ENCODE measurements at regions not wholly inside any gene's neighbourhood (a gene's known extent, or its start where the extent isn't known, plus 50 kb on each side); places are given as distances from the start of the nearest gene placed in this dataset.
A peak's percentile ranks its signal among the peaks of the same experiment; 100 is the strongest.
"Not testable (repeated sequence)": the region's sequence is repeated elsewhere in the genome, so short reads cannot be mapped to it uniquely, and the experiment has no call there.

DNA sequence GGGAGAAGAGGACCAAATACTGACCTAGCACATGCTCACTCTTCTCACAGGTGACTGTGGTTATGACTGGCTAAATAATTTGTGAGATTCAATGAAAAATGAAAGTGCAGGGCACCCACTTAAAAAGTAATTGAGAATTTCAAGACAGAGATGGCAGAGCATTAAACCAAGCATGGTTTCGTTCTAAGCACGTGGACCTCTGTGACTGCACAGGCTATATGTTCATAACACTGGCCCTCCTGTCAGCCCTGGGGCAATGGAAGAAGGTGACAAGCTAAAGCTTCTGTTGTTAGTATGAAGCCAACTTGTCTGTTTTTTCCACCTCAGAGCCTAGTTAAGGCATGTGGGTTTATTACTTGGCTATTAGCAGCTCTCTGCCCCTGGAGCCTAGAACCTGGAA is 130.9 kb downstream of the FASLG start:
- Histone ChIP-seq H3K4me1 (ENCODE audit: control extremely low read depth in 1 of 4, control insufficient read depth in 4 of 4, insufficient read depth in 4 of 4, low read length in 3 of 4) (no peaks in the 10 kb centered on the region), H3K9me3 (ENCODE audit: control extremely low read depth in 1 of 5, control insufficient read depth in 4 of 5, insufficient read depth in 2 of 5, low read depth in 1 of 5, low read length in 4 of 5) (peaks cover 0 to 5% (median 0%) of the 10 kb centered on the region in 5 experiments), H3K36me3 (ENCODE audit: control insufficient read depth in 4 of 4, insufficient read depth in 4 of 4, low read length in 3 of 4) (no peaks in the 10 kb centered on the region), H3K27ac (ENCODE audit: insufficient read depth in 1 of 2, low read depth in 1 of 2, low read length in 2 of 2, poor library complexity in 1 of 2, severe bottlenecking in 2 of 2) (no peak overlapping the region), H3K27me3 (replicated peaks in 2 of 5; ENCODE audit: control insufficient read depth in 4 of 5, insufficient read depth in 5 of 5, low read length in 4 of 5) (no peaks in the 10 kb centered on the region), H3K4me3 (ENCODE audit: control insufficient read depth in 1 of 7, extremely low read depth in 1 of 7, insufficient read depth in 4 of 7, low read depth in 2 of 7, low read length in 6 of 7) (no peak overlapping the region)
- whole genome bisulfite sequencing (ENCODE audit: insufficient coverage) = 100% methylated on average over 2 of the region's 2 CpGs
- CTCF ChIA-PET = interaction anchor here (1.3 kb wide), 1 partner anchor 10 kb away, joined by 3 read pairs; no protein-coding TSS in a partner anchor
- POLR2A ChIA-PET = interaction anchor here (0.6 kb wide), 1 partner anchor 13 kb away, joined by 3 read pairs; no protein-coding TSS in a partner anchor
- no peak for DNase-seq

DNA sequence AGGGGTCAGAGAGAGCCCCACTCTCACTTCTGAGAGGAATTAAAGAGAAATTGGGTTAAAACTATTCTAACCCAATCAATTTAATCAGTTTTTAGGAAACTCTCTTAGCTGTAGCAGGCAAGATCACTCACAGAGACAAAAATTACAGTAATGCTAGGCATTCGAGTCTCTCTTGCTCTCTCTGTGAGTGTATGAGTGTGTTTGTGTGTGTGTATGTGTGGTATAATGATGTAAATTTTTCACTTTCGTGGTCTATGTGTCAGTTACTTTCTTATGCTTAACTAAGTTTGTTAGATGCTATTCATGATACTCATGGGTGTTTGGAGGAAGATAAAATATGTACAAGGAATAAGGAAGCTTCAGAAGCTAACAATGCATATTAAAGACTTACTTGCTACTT is 131.3 kb downstream of the FASLG start:
- H3K27ac ChIP-seq (ENCODE audit: insufficient read depth in 1 of 2, low read depth in 1 of 2, low read length in 2 of 2, poor library complexity in 1 of 2, severe bottlenecking in 2 of 2) = no peak overlapping the region
- H3K4me1 ChIP-seq (ENCODE audit: control extremely low read depth in 1 of 4, control insufficient read depth in 4 of 4, insufficient read depth in 4 of 4, low read length in 3 of 4) = no peaks in the 10 kb centered on the region
- H3K9me3 ChIP-seq (ENCODE audit: control extremely low read depth in 1 of 5, control insufficient read depth in 4 of 5, insufficient read depth in 2 of 5, low read depth in 1 of 5, low read length in 4 of 5) = peaks cover 0 to 5% (median 0%) of the 10 kb centered on the region in 5 experiments
- no peaks in the 10 kb centered on the region for H3K27me3 ChIP-seq (replicated peaks in 2 of 5; ENCODE audit: control insufficient read depth in 4 of 5, insufficient read depth in 5 of 5, low read length in 4 of 5)
- POLR2A ChIA-PET = no interaction called here
- no peaks in the 10 kb centered on the region for H3K36me3 ChIP-seq (ENCODE audit: control insufficient read depth in 4 of 4, insufficient read depth in 4 of 4, low read length in 3 of 4)
- CTCF ChIA-PET = interaction anchor here (1.0 to 1.3 kb wide), 2 partner anchors 11 to 410 kb away, joined by 3 read pairs; no protein-coding TSS in a partner anchor
- WGBS (ENCODE audit: insufficient coverage) = 95% methylated on average over 2 of the region's 2 CpGs
- no peak overlapping the region for H3K4me3 ChIP-seq (ENCODE audit: control insufficient read depth in 1 of 7, extremely low read depth in 1 of 7, insufficient read depth in 4 of 7, low read depth in 2 of 7, low read length in 6 of 7)
- no peak for DNase-seq

DNA sequence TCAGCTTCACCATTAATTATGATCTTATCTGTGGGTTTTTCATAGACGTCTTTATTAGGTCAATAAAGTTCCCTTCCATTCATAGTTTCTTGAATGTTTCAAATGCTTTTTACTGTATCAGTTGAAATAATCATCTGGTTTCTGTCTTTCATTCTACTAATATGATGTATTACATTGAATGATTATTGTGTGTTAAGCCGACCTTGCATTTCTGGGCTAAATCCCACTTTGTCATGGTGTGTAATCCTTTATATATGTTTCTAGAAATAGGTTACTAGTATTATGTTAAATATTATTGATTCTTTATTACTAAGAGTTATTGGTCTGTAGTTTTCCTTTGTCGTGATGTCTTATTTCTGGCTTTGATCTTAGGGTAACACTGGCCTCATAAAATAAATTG is 134.9 kb downstream of the FASLG start:
- ChIA-PET POLR2A (no interaction called here), CTCF (no interaction called here)
- no CpG with 5 or more reads among the region's 3 CpGs for whole genome bisulfite sequencing (ENCODE audit: insufficient coverage)
- Histone ChIP-seq H3K27ac (ENCODE audit: insufficient read depth in 1 of 2, low read depth in 1 of 2, low read length in 2 of 2, poor library complexity in 1 of 2, severe bottlenecking in 2 of 2) (no peak overlapping the region), H3K4me3 (ENCODE audit: control insufficient read depth in 1 of 7, extremely low read depth in 1 of 7, insufficient read depth in 4 of 7, low read depth in 2 of 7, low read length in 6 of 7) (no peak overlapping the region), H3K36me3 (ENCODE audit: control insufficient read depth in 4 of 4, insufficient read depth in 4 of 4, low read length in 3 of 4) (no peaks in the 10 kb centered on the region), H3K4me1 (ENCODE audit: control extremely low read depth in 1 of 4, control insufficient read depth in 4 of 4, insufficient read depth in 4 of 4, low read length in 3 of 4) (no peaks in the 10 kb centered on the region), H3K9me3 (ENCODE audit: control extremely low read depth in 1 of 5, control insufficient read depth in 4 of 5, insufficient read depth in 2 of 5, low read depth in 1 of 5, low read length in 4 of 5) (peaks cover 0 to 7% (median 0%) of the 10 kb centered on the region in 5 experiments), H3K27me3 (replicated peaks in 2 of 5; ENCODE audit: control insufficient read depth in 4 of 5, insufficient read depth in 5 of 5, low read length in 4 of 5) (no peaks in the 10 kb centered on the region)
- DNase-seq = no peak

DNA sequence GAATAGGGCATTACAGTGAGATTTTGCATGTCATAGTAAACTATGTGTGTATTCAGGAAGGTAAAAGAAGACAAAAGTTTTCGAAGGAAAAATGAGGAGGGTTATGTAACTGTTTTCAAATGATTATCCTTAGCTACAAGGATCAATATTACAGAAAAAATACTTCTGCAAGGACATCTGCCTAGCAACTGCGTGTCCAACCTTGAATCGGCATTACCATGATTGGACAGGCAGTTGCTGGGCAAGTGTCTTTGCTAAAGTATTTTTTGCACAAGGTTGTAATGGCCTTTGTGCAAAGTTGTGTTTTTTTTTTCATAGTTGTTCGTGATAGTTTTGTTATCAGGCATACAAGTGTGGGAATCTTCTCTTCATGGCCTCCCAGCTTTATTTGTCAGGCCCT is 136.8 kb downstream of the FASLG start:
- ChIA-PET CTCF (interaction anchor here (1.4 kb wide), 1 partner anchor 17 kb away, joined by 5 read pairs; no protein-coding TSS in a partner anchor), POLR2A (no interaction called here)
- H3K27me3 ChIP-seq (replicated peaks in 2 of 5; ENCODE audit: control insufficient read depth in 4 of 5, insufficient read depth in 5 of 5, low read length in 4 of 5) = no peaks in the 10 kb centered on the region
- 100% methylated on average over 2 of the region's 4 CpGs for WGBS (ENCODE audit: insufficient coverage)
- no peak overlapping the region for H3K4me3 ChIP-seq (ENCODE audit: control insufficient read depth in 1 of 7, extremely low read depth in 1 of 7, insufficient read depth in 4 of 7, low read depth in 2 of 7, low read length in 6 of 7)
- no peaks in the 10 kb centered on the region for H3K4me1 ChIP-seq (ENCODE audit: control extremely low read depth in 1 of 4, control insufficient read depth in 4 of 4, insufficient read depth in 4 of 4, low read length in 3 of 4)
- no peak overlapping the region for H3K27ac ChIP-seq (ENCODE audit: insufficient read depth in 1 of 2, low read depth in 1 of 2, low read length in 2 of 2, poor library complexity in 1 of 2, severe bottlenecking in 2 of 2)
- H3K36me3 ChIP-seq (ENCODE audit: control insufficient read depth in 4 of 4, insufficient read depth in 4 of 4, low read length in 3 of 4) = no peaks in the 10 kb centered on the region
- H3K9me3 ChIP-seq (ENCODE audit: control extremely low read depth in 1 of 5, control insufficient read depth in 4 of 5, insufficient read depth in 2 of 5, low read depth in 1 of 5, low read length in 4 of 5) = peaks cover 0 to 7% (median 0%) of the 10 kb centered on the region in 5 experiments
- DNase-seq = no peak

DNA sequence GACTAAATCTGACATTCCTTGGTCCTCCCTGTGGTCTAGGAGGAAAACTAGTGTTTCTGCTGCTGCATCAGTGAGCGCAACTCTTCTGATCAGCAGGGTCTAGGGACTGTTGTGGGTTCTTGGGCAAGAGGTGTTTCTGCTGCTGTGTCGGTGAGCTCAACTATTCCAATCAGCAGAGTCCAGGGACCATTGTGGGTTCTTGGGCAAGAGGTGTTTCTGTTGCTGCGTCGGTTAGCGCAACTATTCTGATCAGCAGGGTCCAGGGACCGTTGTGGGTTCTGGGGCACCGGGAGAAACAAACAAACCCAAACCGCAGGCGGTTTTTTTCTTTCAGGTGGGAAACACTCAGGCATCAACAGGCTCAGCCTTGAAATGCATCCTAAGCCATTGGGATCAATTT is 140.9 kb downstream of the FASLG start:
- H3K4me3 ChIP-seq (ENCODE audit: control insufficient read depth in 1 of 7, extremely low read depth in 1 of 7, insufficient read depth in 4 of 7, low read depth in 2 of 7, low read length in 6 of 7); DNase-seq; H3K4me1 ChIP-seq (ENCODE audit: control extremely low read depth in 1 of 4, control insufficient read depth in 4 of 4, insufficient read depth in 4 of 4, low read length in 3 of 4); H3K27me3 ChIP-seq (replicated peaks in 2 of 5; ENCODE audit: control insufficient read depth in 4 of 5, insufficient read depth in 5 of 5, low read length in 4 of 5); H3K9me3 ChIP-seq (ENCODE audit: control extremely low read depth in 1 of 5, control insufficient read depth in 4 of 5, insufficient read depth in 2 of 5, low read depth in 1 of 5, low read length in 4 of 5); H3K27ac ChIP-seq (ENCODE audit: insufficient read depth in 1 of 2, low read depth in 1 of 2, low read length in 2 of 2, poor library complexity in 1 of 2, severe bottlenecking in 2 of 2); CTCF ChIA-PET; H3K36me3 ChIP-seq (ENCODE audit: control insufficient read depth in 4 of 4, insufficient read depth in 4 of 4, low read length in 3 of 4): not testable (repeated sequence)
- 86% methylated on average over 9 of the region's 9 CpGs for WGBS (ENCODE audit: insufficient coverage)
- POLR2A ChIA-PET = interaction anchor here (0.8 kb wide), 1 partner anchor 36 kb away, joined by 3 read pairs; no protein-coding TSS in a partner anchor

DNA sequence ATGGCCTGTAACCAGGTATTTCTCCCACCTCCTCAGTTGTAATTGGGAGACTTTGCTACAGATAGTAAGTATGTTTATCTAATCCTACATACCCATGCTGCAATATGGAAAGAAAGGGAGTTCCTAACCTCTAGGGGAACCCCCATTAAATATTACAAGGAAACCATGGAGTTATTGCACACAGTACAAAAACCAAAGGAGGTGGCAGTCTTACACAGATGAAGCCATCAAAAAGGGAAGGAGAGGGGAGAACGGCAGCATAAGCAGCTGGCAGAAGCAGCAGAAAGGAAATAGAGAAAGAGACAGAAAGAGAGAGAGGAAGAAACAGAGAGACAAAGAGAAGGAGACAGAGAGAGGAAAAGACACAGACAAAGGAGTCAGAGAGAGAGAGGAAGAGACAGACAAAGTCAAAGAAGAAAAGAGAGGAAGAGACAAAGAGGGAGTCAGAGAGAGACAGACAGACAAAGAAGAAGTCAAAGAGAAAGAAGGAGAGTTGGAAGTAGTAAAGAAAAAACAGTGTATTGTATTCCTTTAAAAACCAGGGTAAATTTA is 142.9 kb downstream of the FASLG start:
- H3K4me1 ChIP-seq (ENCODE audit: control extremely low read depth in 1 of 4, control insufficient read depth in 4 of 4, insufficient read depth in 4 of 4, low read length in 3 of 4) = peaks cover 0 to 4% (median 0%) of the 10 kb centered on the region in 4 experiments
- H3K4me3 ChIP-seq (ENCODE audit: control insufficient read depth in 1 of 7, extremely low read depth in 1 of 7, insufficient read depth in 4 of 7, low read depth in 2 of 7, low read length in 6 of 7) = no peak overlapping the region
- ChIA-PET CTCF (no interaction called here), POLR2A (no interaction called here)
- H3K36me3 ChIP-seq (ENCODE audit: control insufficient read depth in 4 of 4, insufficient read depth in 4 of 4, low read length in 3 of 4) = no peaks in the 10 kb centered on the region
- WGBS (ENCODE audit: insufficient coverage) = 9% methylated on average over 1 of the region's 1 CpG
- peaks cover 0 to 3% (median 1%) of the 10 kb centered on the region in 5 experiments for H3K9me3 ChIP-seq (ENCODE audit: control extremely low read depth in 1 of 5, control insufficient read depth in 4 of 5, insufficient read depth in 2 of 5, low read depth in 1 of 5, low read length in 4 of 5)
- no peaks in the 10 kb centered on the region for H3K27me3 ChIP-seq (replicated peaks in 2 of 5; ENCODE audit: control insufficient read depth in 4 of 5, insufficient read depth in 5 of 5, low read length in 4 of 5)
- peak in 2 of 3 donors; percentile 31 to 33 for DNase-seq
- H3K27ac ChIP-seq (ENCODE audit: insufficient read depth in 1 of 2, low read depth in 1 of 2, low read length in 2 of 2, poor library complexity in 1 of 2, severe bottlenecking in 2 of 2) = no peak overlapping the region

DNA sequence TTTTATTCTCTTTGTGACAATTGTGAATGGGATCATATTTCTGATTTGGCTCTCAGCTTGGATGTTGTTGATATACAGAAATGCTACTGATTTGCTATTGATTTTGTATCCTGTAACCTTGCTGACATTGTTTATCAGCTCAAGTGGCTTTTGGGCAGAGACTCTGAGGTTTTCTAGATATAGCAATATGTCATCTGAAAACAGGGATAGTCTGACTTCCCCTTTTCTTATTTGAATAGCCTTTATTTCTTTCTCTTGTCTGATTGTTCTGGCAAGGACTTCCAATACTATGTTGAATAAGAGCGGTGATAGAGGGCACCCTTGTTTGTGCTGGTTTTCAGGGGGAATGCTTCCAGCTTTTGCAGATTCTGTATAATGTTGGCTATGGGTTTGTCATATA is 150.8 kb downstream of the FASLG start:
- peak; percentile 20 to 70 (median 56) for DNase-seq
- Histone ChIP-seq H3K4me1 (ENCODE audit: control extremely low read depth in 1 of 4, control insufficient read depth in 4 of 4, insufficient read depth in 4 of 4, low read length in 3 of 4) (peaks cover 2 to 23% (median 7%) of the 10 kb centered on the region in 4 experiments), H3K27me3 (replicated peaks in 2 of 5; ENCODE audit: control insufficient read depth in 4 of 5, insufficient read depth in 5 of 5, low read length in 4 of 5) (no peaks in the 10 kb centered on the region), H3K36me3 (ENCODE audit: control insufficient read depth in 4 of 4, insufficient read depth in 4 of 4, low read length in 3 of 4) (no peaks in the 10 kb centered on the region), H3K9me3 (ENCODE audit: control extremely low read depth in 1 of 5, control insufficient read depth in 4 of 5, insufficient read depth in 2 of 5, low read depth in 1 of 5, low read length in 4 of 5) (peaks cover 0 to 8% (median 0%) of the 10 kb centered on the region in 5 experiments), H3K4me3 (ENCODE audit: control insufficient read depth in 1 of 7, extremely low read depth in 1 of 7, insufficient read depth in 4 of 7, low read depth in 2 of 7, low read length in 6 of 7) (no peak overlapping the region), H3K27ac (ENCODE audit: insufficient read depth in 1 of 2, low read depth in 1 of 2, low read length in 2 of 2, poor library complexity in 1 of 2, severe bottlenecking in 2 of 2) (no peak overlapping the region)
- ChIA-PET POLR2A (no interaction called here), CTCF (no interaction called here)
- WGBS (ENCODE audit: insufficient coverage) = no CpG with 5 or more reads among the region's 1 CpG
